OCI-LY1 (cell line): ENCODE measurements at regions not wholly inside any gene's neighbourhood (a gene's known extent, or its start where the extent isn't known, plus 50 kb on each side); places are given as distances from the start of the nearest gene placed in this dataset.

ENCODE experiments used
- H2AFZ ChIP-seq: fragments of 200-600 bp; sonication (generic), shearing (Covaris generic); 2 replicates; pipeline ENCODE4 v1.6.0; 2014; ENCODE audit warnings: antibody characterized with exemption, mild to moderate bottlenecking, low read length
- H3F3A ChIP-seq: fragments of 200-600 bp; sonication (generic), shearing (Covaris generic); 2 replicates; pipeline ENCODE4 v1.6.0; 2014; ENCODE audit warnings: mild to moderate bottlenecking, antibody characterized with exemption, low read length, moderate library complexity; ENCODE audit not compliant: insufficient read depth
- H3K27ac ChIP-seq: fragments of 200-600 bp; sonication (generic); 2 replicates; pipeline ENCODE4 v1.5.1; 2014; ENCODE audit warnings: low read length, mixed run types, mild to moderate bottlenecking, low read depth; ENCODE audit not compliant: poor library complexity, severe bottlenecking
- H3K27me3 ChIP-seq: fragments of 200-600 bp; sonication (generic); 2 replicates; pipeline ENCODE4 v1.6.0; 2014; ENCODE audit warnings: antibody characterized with exemption, mild to moderate bottlenecking, low read length, moderate library complexity; ENCODE audit not compliant: insufficient read depth
- H3K36me3 ChIP-seq: fragments of 200-600 bp; sonication (generic); 2 replicates; pipeline ENCODE4 v1.6.1; 2014; ENCODE audit warnings: mild to moderate bottlenecking, antibody characterized with exemption, low read length, moderate library complexity, mixed read lengths; ENCODE audit not compliant: insufficient read depth
- H3K4me1 ChIP-seq: fragments of 200-600 bp; sonication (generic); 2 replicates; pipeline ENCODE4 v1.5.1; 2014; ENCODE audit warnings: mild to moderate bottlenecking, low read length, moderate library complexity; ENCODE audit not compliant: insufficient read depth, severe bottlenecking
- H3K4me2 ChIP-seq: fragments of 200-600 bp; sonication (generic), shearing (Covaris generic); 2 replicates; pipeline ENCODE4 v1.6.1; 2014; ENCODE audit warnings: low read length
- H3K4me3 ChIP-seq: fragments of 200-600 bp; sonication (generic); 2 replicates; pipeline ENCODE4 v1.5.1; 2014; ENCODE audit warnings: low read length, low read depth, mild to moderate bottlenecking, mixed read lengths; ENCODE audit not compliant: poor library complexity, severe bottlenecking
- H3K79me2 ChIP-seq: fragments of 200-600 bp; shearing (Covaris generic); 2 replicates; pipeline ENCODE4 v1.6.1; 2016; ENCODE audit warnings: mixed run types, low read length, mixed read lengths; ENCODE audit not compliant: insufficient read depth
- H3K9ac ChIP-seq: fragments of 200-600 bp; sonication (generic), shearing (Covaris generic); 2 replicates; pipeline ENCODE4 v1.6.1; 2014; ENCODE audit warnings: mild to moderate bottlenecking, low read length, mixed read lengths
- H3K9me2 ChIP-seq: fragments of 200-600 bp; sonication (generic), shearing (Covaris generic); 2 replicates; pipeline ENCODE4 v1.6.1; 2014; ENCODE audit warnings: low read depth, mild to moderate bottlenecking, low read length, mixed read lengths
- H3K9me3 ChIP-seq: fragments of 200-600 bp; shearing (Covaris generic); 2 replicates; pipeline ENCODE4 v1.6.1; 2014; ENCODE audit warnings: low read length, mixed read lengths
- H4K20me1 ChIP-seq: fragments of 200-600 bp; sonication (generic), shearing (Covaris generic); 2 replicates; pipeline ENCODE4 v1.6.0; 2016; ENCODE audit warnings: mild to moderate bottlenecking, low read length; ENCODE audit not compliant: insufficient read depth
- EZH2 ChIP-seq: fragments of 200-600 bp; sonication (generic), shearing (Covaris generic); IDR thresholded peaks from 2 replicates; pipeline ENCODE4 v1.8.0; 2017; ENCODE audit warnings: borderline replicate concordance, mixed run types, mild to moderate bottlenecking, antibody characterized with exemption, low read length, moderate library complexity, mixed read lengths
- TF ChIP-seq, protein P1 (sequence below): fragments of 200-600 bp; sonication (generic), shearing (Covaris generic); IDR thresholded peaks from 2 replicates; pipeline ENCODE4 v1.5.1; 2017; ENCODE audit warnings: mild to moderate bottlenecking, antibody characterized with exemption, low read length, moderate library complexity, mixed read lengths

DNA sequence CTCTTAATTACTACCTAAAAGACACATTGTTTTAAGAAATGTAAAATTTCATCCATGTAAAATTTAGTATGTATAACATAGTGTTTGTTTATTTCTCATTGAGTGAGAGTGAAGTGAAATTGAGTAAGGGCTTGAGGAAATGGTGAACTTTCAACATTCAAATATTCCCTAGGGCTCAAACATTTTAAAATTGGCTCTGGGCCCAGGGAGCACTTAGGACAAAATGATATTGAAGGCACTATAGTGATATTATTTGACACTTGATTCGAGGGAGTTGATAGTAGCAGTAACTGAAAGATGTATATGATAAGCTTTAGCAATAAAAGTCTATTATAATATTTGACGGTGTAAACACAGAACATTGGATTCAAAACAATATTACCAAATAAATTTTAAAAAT, 1244.0 kb upstream of the TENM3 start:
- H3K36me3 ChIP-seq = no peaks in the 10 kb centered on the region
- no peaks in the 10 kb centered on the region for H4K20me1 ChIP-seq
- H3K4me1 ChIP-seq = peaks cover 14% of the 10 kb centered on the region
- no peaks in the 10 kb centered on the region; the same call in 1 of the 2 replicates for H3F3A ChIP-seq
- no peak overlapping the region for H3K9ac ChIP-seq
- H3K27ac ChIP-seq = no peak overlapping the region
- no peak overlapping the region for H3K4me3 ChIP-seq
- no peaks in the 10 kb centered on the region for H3K9me2 ChIP-seq
- H2AFZ ChIP-seq = no peak overlapping the region
- TF ChIP-seq EZH2 = no peak
- TF ChIP-seq, protein P1, sequence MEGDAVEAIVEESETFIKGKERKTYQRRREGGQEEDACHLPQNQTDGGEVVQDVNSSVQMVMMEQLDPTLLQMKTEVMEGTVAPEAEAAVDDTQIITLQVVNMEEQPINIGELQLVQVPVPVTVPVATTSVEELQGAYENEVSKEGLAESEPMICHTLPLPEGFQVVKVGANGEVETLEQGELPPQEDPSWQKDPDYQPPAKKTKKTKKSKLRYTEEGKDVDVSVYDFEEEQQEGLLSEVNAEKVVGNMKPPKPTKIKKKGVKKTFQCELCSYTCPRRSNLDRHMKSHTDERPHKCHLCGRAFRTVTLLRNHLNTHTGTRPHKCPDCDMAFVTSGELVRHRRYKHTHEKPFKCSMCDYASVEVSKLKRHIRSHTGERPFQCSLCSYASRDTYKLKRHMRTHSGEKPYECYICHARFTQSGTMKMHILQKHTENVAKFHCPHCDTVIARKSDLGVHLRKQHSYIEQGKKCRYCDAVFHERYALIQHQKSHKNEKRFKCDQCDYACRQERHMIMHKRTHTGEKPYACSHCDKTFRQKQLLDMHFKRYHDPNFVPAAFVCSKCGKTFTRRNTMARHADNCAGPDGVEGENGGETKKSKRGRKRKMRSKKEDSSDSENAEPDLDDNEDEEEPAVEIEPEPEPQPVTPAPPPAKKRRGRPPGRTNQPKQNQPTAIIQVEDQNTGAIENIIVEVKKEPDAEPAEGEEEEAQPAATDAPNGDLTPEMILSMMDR = no peak
- no peak overlapping the region for H3K4me2 ChIP-seq
- H3K79me2 ChIP-seq = no peaks in the 10 kb centered on the region
- no peaks in the 10 kb centered on the region; the same call in 1 of the 2 replicates for H3K9me3 ChIP-seq
- no peaks in the 10 kb centered on the region for H3K27me3 ChIP-seq

DNA sequence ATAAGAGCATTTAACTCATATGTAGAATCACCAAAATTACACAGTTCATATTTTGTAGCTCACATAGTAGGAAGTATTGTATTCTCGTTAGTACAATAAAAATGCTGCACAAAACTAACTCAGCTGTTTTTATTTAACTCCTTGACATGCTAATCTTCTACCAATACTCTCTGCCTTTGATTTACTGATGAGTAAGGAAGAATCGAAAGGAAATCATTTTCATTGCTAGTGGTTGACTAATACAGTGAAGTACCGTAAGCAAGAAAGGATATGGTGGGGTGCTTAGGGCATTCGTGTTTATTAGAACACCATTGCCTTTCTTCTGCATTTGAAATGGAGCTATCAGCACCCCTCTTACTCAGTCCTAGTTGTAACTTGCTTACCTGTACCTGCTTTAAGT, 1239.1 kb upstream of the TENM3 start:
- H3K36me3 ChIP-seq = no peaks in the 10 kb centered on the region
- H3K9me3 ChIP-seq = no peaks in the 10 kb centered on the region; the same call in 1 of the 2 replicates
- no peak overlapping the region for H3K27ac ChIP-seq
- no peak for TF ChIP-seq EZH2
- TF ChIP-seq, protein P1 = no peak
- no peaks in the 10 kb centered on the region for H3K27me3 ChIP-seq
- H3K9me2 ChIP-seq = no peaks in the 10 kb centered on the region
- H3K4me2 ChIP-seq = no peak overlapping the region
- H3K4me1 ChIP-seq = peaks cover 30% of the 10 kb centered on the region
- no peak overlapping the region for H3K4me3 ChIP-seq
- no peak overlapping the region; the same call in 1 of the 2 replicates for H2AFZ ChIP-seq
- no peak overlapping the region for H3K9ac ChIP-seq
- no peaks in the 10 kb centered on the region for H3K79me2 ChIP-seq
- no peaks in the 10 kb centered on the region for H3F3A ChIP-seq
- no peaks in the 10 kb centered on the region for H4K20me1 ChIP-seq

DNA sequence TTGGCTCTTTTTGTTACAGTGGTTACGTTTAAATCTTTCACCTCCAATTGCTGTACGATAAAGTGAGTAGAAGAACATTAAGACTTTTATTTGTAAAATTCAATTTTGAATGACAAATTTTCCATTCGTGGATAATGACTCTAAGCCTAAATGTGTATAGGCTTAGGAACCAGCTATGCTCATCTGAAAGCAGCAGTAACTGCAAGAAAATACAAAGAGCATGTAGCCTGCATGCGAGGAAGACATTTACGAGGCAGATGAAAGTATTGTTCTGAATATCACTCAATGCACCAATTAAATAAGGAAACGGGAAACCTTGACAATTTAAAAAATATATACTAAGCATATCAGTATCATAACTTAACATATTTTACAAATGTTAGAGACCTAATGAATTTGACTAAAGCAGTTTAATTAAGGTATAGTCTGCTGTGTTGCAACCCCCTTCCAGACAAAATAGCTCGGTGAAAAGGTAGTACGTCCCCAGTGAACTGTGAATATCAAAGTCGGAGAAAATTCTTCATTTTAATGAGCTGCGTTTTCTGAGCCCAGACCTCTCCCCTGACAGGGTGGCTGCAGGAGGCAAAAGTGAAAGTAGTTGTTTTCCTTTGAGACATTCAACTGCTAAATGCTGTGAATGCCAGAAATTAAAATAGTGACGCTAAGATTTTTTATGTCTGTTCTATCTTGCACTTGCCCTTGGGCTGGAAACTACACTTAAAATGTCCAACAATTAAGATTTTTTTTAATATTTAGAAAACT, 1236.5 kb upstream of the TENM3 start:
- TF ChIP-seq EZH2 = no peak
- TF ChIP-seq, protein P1 = no peak
- Histone ChIP-seq H3K4me3 (peak overlapping the region; percentile 38), H3K9me3 (no peaks in the 10 kb centered on the region), H3K27me3 (no peaks in the 10 kb centered on the region), H3F3A (no peaks in the 10 kb centered on the region), H3K36me3 (no peaks in the 10 kb centered on the region; the same call in 1 of the 2 replicates), H3K4me2 (peak overlapping the region; percentile 58), H3K79me2 (no peaks in the 10 kb centered on the region), H4K20me1 (no peaks in the 10 kb centered on the region), H2AFZ (peak overlapping the region; percentile 58; the same call in 1 of the 2 replicates), H3K27ac (peak overlapping the region; percentile 54), H3K4me1 (peaks cover 30% of the 10 kb centered on the region), H3K9me2 (no peaks in the 10 kb centered on the region), H3K9ac (peak overlapping the region; percentile 49)
